B cell (primary cell): ENCODE measurements at regions not wholly inside any gene's neighbourhood (a gene's known extent, or its start where the extent isn't known, plus 50 kb on each side); places are given as distances from the start of the nearest gene placed in this dataset.

ENCODE experiments used
- ATAC-seq: fragments of 200-7000 bp; cut with Tn5 transposase; one replicate; pipeline ENCODE4 v1.10.0; 2021; ENCODE audit warnings: low read depth, mild to moderate bottlenecking, moderate number of reproducible peaks, moderate library complexity
- CTCF ChIA-PET: fragments of 350-600 bp; sonication (Branson Sonifier 250); formaldehyde crosslinking; loops from one replicate; lab custom pipeline; 2021; ENCODE audit warnings: antibody characterized with exemption, inconsistent platforms; lab: Charles Lee
- POLR2A ChIA-PET: fragments of 350-600 bp; sonication (Branson Sonifier 250); formaldehyde crosslinking; loops from one replicate; lab custom pipeline; 2021; ENCODE audit warnings: antibody characterized with exemption; lab: Charles Lee
- DNase-seq: peaks from one replicate; pipeline ENCODE4 v3.0.0; 2013
- H2AFZ ChIP-seq: 2 replicates; pipeline ENCODE4 v1.6.1; 2012; ENCODE audit warnings: mild to moderate bottlenecking, low read depth, low read length; ENCODE audit not compliant: insufficient read depth, poor library complexity, severe bottlenecking
- H3K27ac ChIP-seq, 2 donors: 1 replicate in 1 of 2; 2 replicates in 1 of 2; pipeline ENCODE4 v1.5.1; 2012 to 2013; ENCODE audit warnings: low read length in 2 of 2, mild to moderate bottlenecking in 2 of 2, moderate library complexity in 1 of 2
- H3K27me3 ChIP-seq, 4 experiments: fragments of 200-600 bp in 1 of 4; sonication (generic) in 1 of 4; replicated peaks in 1 of 4; 1 replicate in 2 of 4; 2 replicates in 2 of 4; pipeline versions ENCODE4 v1.6.1 to v1.7.0; 2013 to 2016; ENCODE audit warnings: low read length in 3 of 4, mild to moderate bottlenecking in 2 of 4, mixed read lengths in 1 of 4, moderate library complexity in 1 of 4; ENCODE audit not compliant: insufficient read depth in 4 of 4, control insufficient read depth in 3 of 4; ENCODE audit errors: control extremely low read depth in 1 of 4
- H3K36me3 ChIP-seq, 2 experiments: replicated peaks in 1 of 2; 1 replicate in 1 of 2; 2 replicates in 1 of 2; pipeline versions ENCODE4 v1.6.1 to v1.7.1; 2013; ENCODE audit warnings: low read length in 1 of 2; ENCODE audit not compliant: insufficient read depth in 2 of 2, control insufficient read depth in 1 of 2; ENCODE audit errors: control extremely low read depth in 1 of 2, extremely low read depth in 1 of 2
- H3K4me1 ChIP-seq, 2 donors: fragments of 200-600 bp in 1 of 2; sonication (generic) in 1 of 2; 1 replicate in 1 of 2; 2 replicates in 1 of 2; pipeline versions ENCODE4 v1.5.1 to v1.6.1; 2013 to 2017; ENCODE audit warnings: low read length in 2 of 2; ENCODE audit not compliant: control insufficient read depth in 2 of 2, insufficient read depth in 2 of 2
- H3K4me2 ChIP-seq: replicated peaks from 2 replicates; pipeline ENCODE3; 2012; ENCODE audit warnings: mild to moderate bottlenecking, low read depth, low read length; ENCODE audit not compliant: poor library complexity, severe bottlenecking
- H3K4me3 ChIP-seq, 5 experiments: fragments of 200-600 bp in 1 of 5; sonication (generic) in 1 of 5; 1 replicate in 3 of 5; 2 replicates in 2 of 5; pipeline versions ENCODE4 v1.5.1 to v1.7.0; 2011 to 2016; ENCODE audit warnings: low read length in 4 of 5, mild to moderate bottlenecking in 4 of 5, low read depth in 2 of 5, control low read depth in 1 of 5, moderate library complexity in 1 of 5; ENCODE audit not compliant: insufficient read depth in 1 of 5; ENCODE audit errors: control extremely low read depth in 1 of 5, extremely low read depth in 1 of 5
- H3K79me2 ChIP-seq: fragments of 200-600 bp; sonication (generic); one replicate; pipeline ENCODE4 v1.6.0; 2016; ENCODE audit warnings: low read length; ENCODE audit not compliant: control insufficient read depth, insufficient read depth
- H3K9ac ChIP-seq: fragments of 200-600 bp; sonication (generic); 2 replicates; pipeline ENCODE4 v1.6.1; 2017; ENCODE audit warnings: mild to moderate bottlenecking, low read length, moderate library complexity
- H3K9me3 ChIP-seq, 3 donors: one replicate each; pipeline versions ENCODE4 v1.6.1 to v1.7.1; 2013; ENCODE audit warnings: low read length in 2 of 3; ENCODE audit not compliant: control insufficient read depth in 2 of 3, insufficient read depth in 1 of 3; ENCODE audit errors: control extremely low read depth in 1 of 3
- H4K20me1 ChIP-seq: 2 replicates; pipeline ENCODE4 v1.6.0; 2012; ENCODE audit warnings: mild to moderate bottlenecking, low read length; ENCODE audit not compliant: insufficient read depth, control insufficient read depth, poor library complexity, severe bottlenecking
- H3K27ac Mint-ChIP-seq: one replicate; pipeline ENCODE4 v1.8.0; 2021; ENCODE audit warnings: mixed read lengths
- H3K27me3 Mint-ChIP-seq: one replicate; pipeline ENCODE4 v1.8.0; 2021; ENCODE audit warnings: mixed read lengths
- H3K4me1 Mint-ChIP-seq: one replicate; pipeline ENCODE4 v1.8.0; 2021; ENCODE audit warnings: mixed read lengths
- H3K4me3 Mint-ChIP-seq: one replicate; pipeline ENCODE4 v1.8.0; 2021; ENCODE audit warnings: mixed read lengths
- H3K9me3 Mint-ChIP-seq: one replicate; pipeline ENCODE4 v1.8.0; 2022; ENCODE audit warnings: mixed read lengths; ENCODE audit not compliant: insufficient read depth
- CTCF ChIP-seq: fragments of 200-600 bp; IDR thresholded peaks from one replicate; pipeline ENCODE4 v1.8.0; 2022; ENCODE audit warnings: antibody characterized with exemption, mild to moderate bottlenecking
- EZH2 ChIP-seq: IDR thresholded peaks from 2 replicates; pipeline ENCODE4 v1.6.1; 2012; ENCODE audit warnings: borderline replicate concordance, low read depth, mild to moderate bottlenecking, moderate library complexity, low read length; ENCODE audit not compliant: insufficient read depth, poor library complexity, severe bottlenecking
- WGBS: methylation state at CpG from one replicate; pipeline ENCODE4 v1.1.5; 2013; ENCODE audit warnings: missing lambda C conversion rate; ENCODE audit not compliant: insufficient coverage; 5-methylcytosine and 5-hydroxymethylcytosine counted together
- intact Hi-C: fragments of 100-400 bp; cut with micrococcal nuclease; formaldehyde crosslinking; loops from one replicate; pipeline ENCODE4 v1.10.0; 2022

GRCh38 chr14:98197933-98198332, 1074.1 kb downstream of the BCL11B start:
- Histone ChIP-seq H3K4me3 (no peak overlapping the region), H3K36me3 (no peaks in the 10 kb centered on the region), H3K79me2 (no peaks in the 10 kb centered on the region), H3K27ac (no peak overlapping the region), H3K9me3 (peaks cover 0 to 9% (median 0%) of the 10 kb centered on the region in 3 donors), H3K9ac (no peak overlapping the region), H2AFZ (no peak overlapping the region), H3K27me3 (no peaks in the 10 kb centered on the region), H3K4me2 (no peak overlapping the region), H3K4me1 (no peaks in the 10 kb centered on the region), H4K20me1 (no peaks in the 10 kb centered on the region)
- 92% methylated on average over 1 of the region's 1 CpG for WGBS
- Mint-ChIP-seq H3K27me3 (no peaks in the 10 kb centered on the region), H3K27ac (no peak overlapping the region), H3K9me3 (peaks cover 2% of the 10 kb centered on the region), H3K4me3 (no peak overlapping the region), H3K4me1 (no peaks in the 10 kb centered on the region)
- ChIA-PET CTCF (no interaction called here), POLR2A (no interaction called here)
- TF ChIP-seq CTCF (no peak), EZH2 (no peak)
- no peak for ATAC-seq
- no peak for DNase-seq
- intact Hi-C loops: no loop called here

- H3K79me2 ChIP-seq: no peaks in the 10 kb centered on the region
- CTCF ChIA-PET: no interaction called here
- no peaks in the 10 kb centered on the region for H4K20me1 ChIP-seq
- POLR2A ChIA-PET: no interaction called here
- no peak overlapping the region for H3K4me2 ChIP-seq
- no peak overlapping the region for H3K9ac ChIP-seq
- no peak overlapping the region for H3K27ac ChIP-seq
- H3K27me3 ChIP-seq: no peaks in the 10 kb centered on the region
- H3K4me1 ChIP-seq: no peaks in the 10 kb centered on the region
- H3K4me3 ChIP-seq: no peak overlapping the region
- no peaks in the 10 kb centered on the region for H3K36me3 ChIP-seq
- H3K9me3 ChIP-seq: peaks cover 0 to 9% (median 0%) of the 10 kb centered on the region in 3 donors
- 3% methylated on average over 9 of the region's 10 CpGs for WGBS
- H3K27me3 Mint-ChIP-seq: no peaks in the 10 kb centered on the region
- no peak overlapping the region for H3K4me3 Mint-ChIP-seq
- no peak for ATAC-seq
- intact Hi-C loops: no loop called here
- DNase-seq: no peak
- TF ChIP-seq CTCF (no peak), EZH2 (no peak)
- peaks cover 2% of the 10 kb centered on the region for H3K9me3 Mint-ChIP-seq
- H2AFZ ChIP-seq: no peak overlapping the region
- no peaks in the 10 kb centered on the region for H3K4me1 Mint-ChIP-seq
- no peak overlapping the region for H3K27ac Mint-ChIP-seq
Observed at GRCh38 chr14:98198385-98198784, 1073.6 kb downstream of the BCL11B start.
